ENCODE measurements at regions not wholly inside any gene's neighbourhood (a gene's known extent, or its start where the extent isn't known, plus 50 kb on each side); places are given as distances from the start of the nearest gene placed in this dataset.

GRCh38 chr17:14590459-14591250 is 289.8 kb downstream of the HS3ST3B1 start (continued):
- TF ChIP-seq CHD7 (IDR thresholded peaks at IDR 0.05; ENCODE audit: insufficient replicate concordance, low read length), result no peak
- TF ChIP-seq CTCF (IDR thresholded peaks at IDR 0.05; ENCODE audit: control extremely low read depth in 1 of 3, insufficient read depth in 1 of 3, low read depth in 1 of 3, low read length in 3 of 3), result no peak
- no peak for TF ChIP-seq RXRA (IDR thresholded peaks at IDR 0.05; ENCODE audit: insufficient read depth, low read depth, low read length)
- TF ChIP-seq SP4 (IDR thresholded peaks at IDR 0.05; ENCODE audit: low read length), result no peak
- TF ChIP-seq NRF1 (IDR thresholded peaks at IDR 0.05; ENCODE audit: low read depth, low read length), result no peak
- TF ChIP-seq GABPA (IDR thresholded peaks at IDR 0.05; ENCODE audit: borderline replicate concordance, insufficient read depth, low read length), result no peak
- no peak for TF ChIP-seq JUN (IDR thresholded peaks at IDR 0.05; ENCODE audit: low read depth, low read length)
- no peak for TF ChIP-seq CEBPB (IDR thresholded peaks at IDR 0.05; ENCODE audit: low read depth, low read length)

All from H1 (cell line).